ENCODE measurements at regions not wholly inside any gene's neighbourhood (a gene's known extent, or its start where the extent isn't known, plus 50 kb on each side); places are given as distances from the start of the nearest gene placed in this dataset.
"Not testable (repeated sequence)": the region's sequence is repeated elsewhere in the genome, so short reads cannot be mapped to it uniquely, and the experiment has no call there.

DNA sequence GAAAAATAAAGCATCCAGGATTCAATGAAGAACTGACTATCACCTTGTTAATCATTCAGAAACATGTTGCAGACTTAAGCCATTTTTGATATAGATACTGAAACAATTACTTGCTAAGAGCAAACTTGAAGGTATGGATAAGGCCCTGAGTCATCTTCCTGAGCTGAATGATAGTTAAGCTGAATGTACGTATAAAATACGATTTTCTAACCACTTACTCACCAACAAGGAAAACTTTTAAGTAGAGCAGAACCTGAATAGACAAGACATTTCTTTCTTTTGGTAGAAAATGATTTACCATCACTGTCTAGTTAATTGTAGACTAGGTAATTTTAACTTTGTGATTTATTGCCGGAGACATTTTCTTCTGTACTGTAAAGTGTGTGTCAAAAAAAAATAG lies 261.2 kb downstream of the RTP5 start:
- H4K20me1 ChIP-seq (replicated peaks in 1 of 2; ENCODE audit: control insufficient read depth in 1 of 2, insufficient read depth in 2 of 2, low read length in 2 of 2); H3K27ac ChIP-seq (ENCODE audit: low read depth, low read length); H3K4ac ChIP-seq (replicated peaks; ENCODE audit: insufficient read length, low read depth, low read length); H3K27me3 ChIP-seq (replicated peaks in 1 of 4; ENCODE audit: control insufficient read depth in 3 of 4, extremely low read depth in 1 of 4, insufficient read depth in 3 of 4, low read length in 3 of 4); H2BK20ac ChIP-seq (ENCODE audit: low read length); H2BK5ac ChIP-seq (ENCODE audit: low read depth, low read length); FAIRE-seq; H2BK15ac ChIP-seq (ENCODE audit: low read length); H2BK120ac ChIP-seq (replicated peaks; ENCODE audit: low read depth, low read length); H3K79me1 ChIP-seq (ENCODE audit: low read depth, low read length); H4K5ac ChIP-seq (ENCODE audit: insufficient read length, low read depth, low read length); CTCF ChIA-PET (ENCODE audit: partially characterized antibody); H3K36me3 ChIP-seq (ENCODE audit: control insufficient read depth in 2 of 4, insufficient read depth in 4 of 4, low read length in 3 of 4); H3K56ac ChIP-seq (replicated peaks; ENCODE audit: insufficient read length, low read depth, low read length); H3K4me3 ChIP-seq (ENCODE audit: extremely low read depth in 1 of 4, insufficient read depth in 2 of 4, low read depth in 3 of 4, low read length in 4 of 4); H3K14ac ChIP-seq (ENCODE audit: insufficient read length); H3K79me2 ChIP-seq (ENCODE audit: control insufficient read depth in 1 of 2, insufficient read depth in 2 of 2, low read length in 2 of 2); H2AK5ac ChIP-seq (ENCODE audit: low read depth, low read length); H3K23ac ChIP-seq (ENCODE audit: insufficient read length); H3K23me2 ChIP-seq (ENCODE audit: low read depth, low read length); H3K4me2 ChIP-seq (ENCODE audit: insufficient read depth in 1 of 2, low read depth in 2 of 2, low read length in 2 of 2); H3K9ac ChIP-seq (replicated peaks in 1 of 4; ENCODE audit: extremely low read depth in 1 of 4, low read depth in 3 of 4, low read length in 3 of 4); H3K9me3 ChIP-seq (ENCODE audit: insufficient read depth in 2 of 2, low read depth in 1 of 2, low read length in 1 of 2); H4K91ac ChIP-seq (replicated peaks; ENCODE audit: insufficient read length, low read length); H3K4me1 ChIP-seq (replicated peaks in 1 of 4; ENCODE audit: control insufficient read depth in 3 of 4, insufficient read depth in 4 of 4, low read length in 3 of 4); H2BK12ac ChIP-seq (ENCODE audit: low read depth, low read length); H2AFZ ChIP-seq (ENCODE audit: low read length); POLR2A ChIA-PET (ENCODE audit: partially characterized antibody); H3K18ac ChIP-seq (ENCODE audit: extremely low read depth, low read length); DNase-seq (ENCODE audit: low read depth in 1 of 2, low spot score in 2 of 2); H4K8ac ChIP-seq (ENCODE audit: extremely low read depth, insufficient read depth, low read length): not testable (repeated sequence)
- WGBS, 2 experiments (ENCODE audit: extremely low coverage in 1 of 2, insufficient coverage in 1 of 2, insufficient read length in 1 of 2, insufficient replicate concordance in 2 of 2, low coverage in 1 of 2, low lambda C conversion rate in 2 of 2, missing lambda C conversion rate in 1 of 2) = 93% methylated on average over 3 of the region's 3 CpGs; no CpG with 5 or more reads in 1 of the 2 experiments

DNA sequence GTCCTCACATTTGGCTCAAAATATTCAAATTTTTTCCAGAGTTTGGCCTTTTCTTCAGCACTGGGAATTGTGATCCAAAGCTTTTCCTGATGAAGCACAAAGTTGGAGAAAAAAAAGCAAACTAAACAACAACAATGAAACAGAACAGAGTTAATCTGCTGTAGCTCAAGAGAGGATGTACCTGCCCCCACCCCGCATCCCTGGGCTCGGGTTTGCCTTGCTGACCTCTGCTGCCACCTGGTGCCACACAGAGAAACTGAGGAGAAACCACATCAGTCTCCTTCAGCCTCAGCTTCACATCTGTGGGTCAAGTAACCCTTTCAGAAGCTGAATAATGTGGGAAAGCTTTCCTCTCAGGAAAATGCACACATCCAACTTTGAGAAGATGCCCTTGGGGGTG lies 290.4 kb downstream of the RTP5 start:
- H2BK15ac ChIP-seq (ENCODE audit: low read length); H2AFZ ChIP-seq (ENCODE audit: low read length); H3K4me1 ChIP-seq (replicated peaks in 1 of 4; ENCODE audit: control insufficient read depth in 3 of 4, insufficient read depth in 4 of 4, low read length in 3 of 4); H3K23ac ChIP-seq (ENCODE audit: insufficient read length); H3K18ac ChIP-seq (ENCODE audit: extremely low read depth, low read length); H4K20me1 ChIP-seq (replicated peaks in 1 of 2; ENCODE audit: control insufficient read depth in 1 of 2, insufficient read depth in 2 of 2, low read length in 2 of 2); H3K36me3 ChIP-seq (ENCODE audit: control insufficient read depth in 2 of 4, insufficient read depth in 4 of 4, low read length in 3 of 4); H3K56ac ChIP-seq (replicated peaks; ENCODE audit: insufficient read length, low read depth, low read length); H2BK120ac ChIP-seq (replicated peaks; ENCODE audit: low read depth, low read length); H4K91ac ChIP-seq (replicated peaks; ENCODE audit: insufficient read length, low read length); H2BK5ac ChIP-seq (ENCODE audit: low read depth, low read length); H3K9me3 ChIP-seq (ENCODE audit: insufficient read depth in 2 of 2, low read depth in 1 of 2, low read length in 1 of 2); H3K27ac ChIP-seq (ENCODE audit: low read depth, low read length); POLR2A ChIA-PET (ENCODE audit: partially characterized antibody); H3K4ac ChIP-seq (replicated peaks; ENCODE audit: insufficient read length, low read depth, low read length); H2BK12ac ChIP-seq (ENCODE audit: low read depth, low read length); H3K14ac ChIP-seq (ENCODE audit: insufficient read length); H3K79me2 ChIP-seq (ENCODE audit: control insufficient read depth in 1 of 2, insufficient read depth in 2 of 2, low read length in 2 of 2); CTCF ChIA-PET (ENCODE audit: partially characterized antibody); FAIRE-seq; H4K8ac ChIP-seq (ENCODE audit: extremely low read depth, insufficient read depth, low read length); H2AK5ac ChIP-seq (ENCODE audit: low read depth, low read length); H3K4me2 ChIP-seq (ENCODE audit: insufficient read depth in 1 of 2, low read depth in 2 of 2, low read length in 2 of 2); H2BK20ac ChIP-seq (ENCODE audit: low read length); H3K23me2 ChIP-seq (ENCODE audit: low read depth, low read length); H3K9ac ChIP-seq (replicated peaks in 1 of 4; ENCODE audit: extremely low read depth in 1 of 4, low read depth in 3 of 4, low read length in 3 of 4); H3K79me1 ChIP-seq (ENCODE audit: low read depth, low read length); DNase-seq (ENCODE audit: low read depth in 1 of 2, low spot score in 2 of 2); H4K5ac ChIP-seq (ENCODE audit: insufficient read length, low read depth, low read length); H3K27me3 ChIP-seq (replicated peaks in 1 of 4; ENCODE audit: control insufficient read depth in 3 of 4, extremely low read depth in 1 of 4, insufficient read depth in 3 of 4, low read length in 3 of 4); H3K4me3 ChIP-seq (ENCODE audit: extremely low read depth in 1 of 4, insufficient read depth in 2 of 4, low read depth in 3 of 4, low read length in 4 of 4): not testable (repeated sequence)
- 0% methylated on average over 2 of the region's 2 CpGs; no CpG with 5 or more reads in 1 of the 2 experiments for WGBS, 2 experiments (ENCODE audit: extremely low coverage in 1 of 2, insufficient coverage in 1 of 2, insufficient read length in 1 of 2, insufficient replicate concordance in 2 of 2, low coverage in 1 of 2, low lambda C conversion rate in 2 of 2, missing lambda C conversion rate in 1 of 2)

Measured in H1 (cell line).